Parathyroid adenoma (tissue), 2 donors: ENCODE measurements at regions not wholly inside any gene's neighbourhood (a gene's known extent, or its start where the extent isn't known, plus 50 kb on each side); places are given as distances from the start of the nearest gene placed in this dataset.

ENCODE experiments used
- H2AFZ ChIP-seq: fragments of 300-600 bp; sonication (generic); one replicate; pipeline ENCODE4 v1.7.0; 2017; ENCODE audit warnings: antibody characterized with exemption, mild to moderate bottlenecking
- H3K27ac ChIP-seq: fragments of 300-600 bp; sonication (generic); one replicate; pipeline ENCODE4 v1.7.0; 2017
- H3K27me3 ChIP-seq: fragments of 300-600 bp; sonication (generic); one replicate; pipeline ENCODE4 v1.7.0; 2017; ENCODE audit warnings: low read length; ENCODE audit not compliant: control insufficient read depth, insufficient read depth
- H3K36me3 ChIP-seq: fragments of 300-600 bp; sonication (generic); one replicate; pipeline ENCODE4 v1.7.0; 2017; ENCODE audit warnings: low read length; ENCODE audit not compliant: control insufficient read depth, insufficient read depth
- H3K4me1 ChIP-seq: fragments of 300-600 bp; sonication (generic); one replicate; pipeline ENCODE4 v1.7.0; 2017; ENCODE audit warnings: control low read depth
- H3K4me2 ChIP-seq: fragments of 300-600 bp; sonication (generic); one replicate; pipeline ENCODE4 v1.7.0; 2017; ENCODE audit warnings: low read length
- H3K4me3 ChIP-seq: fragments of 300-600 bp; sonication (generic); one replicate; pipeline ENCODE4 v1.7.0; 2017; ENCODE audit warnings: low read depth, low read length
- H3K79me2 ChIP-seq: fragments of 300-600 bp; sonication (generic); one replicate; pipeline ENCODE4 v1.7.0; 2017; ENCODE audit warnings: control low read depth
- H3K9ac ChIP-seq: fragments of 300-600 bp; sonication (generic); one replicate; pipeline ENCODE4 v1.7.0; 2017; ENCODE audit warnings: mild to moderate bottlenecking
- H3K9me3 ChIP-seq: fragments of 300-600 bp; sonication (generic); one replicate; pipeline ENCODE4 v1.7.0; 2017; ENCODE audit warnings: low read length; ENCODE audit not compliant: control insufficient read depth
- CTCF ChIP-seq: fragments of 300-600 bp; sonication (generic); IDR thresholded peaks from one replicate; pipeline ENCODE4 v1.7.0; 2017; ENCODE audit warnings: antibody characterized with exemption, mild to moderate bottlenecking
- donor health status: primary hyperparathyroidism.

GRCh38 chr3:61354604-61355003 is 103.4 kb upstream of the FHIT start:
- Histone ChIP-seq H2AFZ (no peak overlapping the region), H3K9me3 (no peaks in the 10 kb centered on the region), H3K27me3 (no peaks in the 10 kb centered on the region), H3K9ac (no peak overlapping the region), H3K79me2 (no peaks in the 10 kb centered on the region), H3K4me1 (no peaks in the 10 kb centered on the region), H3K4me3 (no peak overlapping the region), H3K4me2 (no peak overlapping the region), H3K27ac (no peak overlapping the region), H3K36me3 (no peaks in the 10 kb centered on the region)
- TF ChIP-seq CTCF: no peak

DNA sequence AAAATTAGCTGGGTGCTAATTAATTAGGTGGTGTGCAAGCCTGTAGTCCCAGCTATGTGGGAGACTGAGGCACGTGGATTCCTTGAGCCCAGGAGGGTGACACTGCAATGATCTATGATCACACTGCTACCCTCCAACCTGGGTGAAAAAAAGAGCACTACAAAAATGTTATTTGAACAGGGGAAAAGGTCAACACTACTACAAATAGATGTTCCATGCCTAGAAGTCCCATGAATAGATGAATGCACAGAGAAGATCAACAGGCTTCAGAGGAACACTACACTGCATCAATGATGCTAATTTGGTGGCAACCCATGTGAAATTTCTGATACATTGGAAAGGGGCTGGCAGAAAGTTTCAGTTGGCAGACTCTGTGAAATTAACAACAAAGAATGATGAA is 105.4 kb upstream of the FHIT start:
- H3K9me3 ChIP-seq: no peaks in the 10 kb centered on the region
- H3K27ac ChIP-seq: no peak overlapping the region
- H3K9ac ChIP-seq: no peak overlapping the region
- no peaks in the 10 kb centered on the region for H3K4me1 ChIP-seq
- no peak overlapping the region for H3K4me3 ChIP-seq
- TF ChIP-seq CTCF: no peak
- H3K4me2 ChIP-seq: no peak overlapping the region
- no peaks in the 10 kb centered on the region for H3K79me2 ChIP-seq
- no peaks in the 10 kb centered on the region for H3K27me3 ChIP-seq
- no peaks in the 10 kb centered on the region for H3K36me3 ChIP-seq
- no peak overlapping the region for H2AFZ ChIP-seq

DNA sequence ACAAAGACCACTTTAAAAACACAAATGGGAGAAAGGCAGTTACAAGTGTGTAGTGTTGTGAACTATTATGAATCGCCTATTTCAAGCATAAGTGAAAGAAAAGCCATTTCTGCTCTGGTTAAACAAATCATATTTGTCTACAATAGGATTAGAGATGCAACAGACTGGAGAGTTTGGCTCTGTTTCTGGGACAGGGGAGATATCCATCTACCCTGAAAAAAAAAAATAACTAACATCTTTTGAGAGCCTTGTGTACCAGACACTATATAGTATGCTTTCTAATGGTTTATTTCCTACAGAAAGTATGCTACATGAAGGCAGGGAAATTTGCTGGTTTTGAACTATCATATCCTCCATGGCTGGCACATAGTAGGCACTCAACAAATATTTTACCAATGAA is 106.7 kb upstream of the FHIT start:
- no peak for TF ChIP-seq CTCF
- H3K27ac ChIP-seq: no peak overlapping the region
- no peaks in the 10 kb centered on the region for H3K9me3 ChIP-seq
- no peaks in the 10 kb centered on the region for H3K36me3 ChIP-seq
- no peak overlapping the region for H3K4me3 ChIP-seq
- no peak overlapping the region for H3K9ac ChIP-seq
- no peak overlapping the region for H2AFZ ChIP-seq
- no peak overlapping the region for H3K4me2 ChIP-seq
- no peaks in the 10 kb centered on the region for H3K27me3 ChIP-seq
- no peaks in the 10 kb centered on the region for H3K79me2 ChIP-seq
- no peaks in the 10 kb centered on the region for H3K4me1 ChIP-seq

GRCh38 chr3:61358364-61358763 is 107.1 kb upstream of the FHIT start:
- no peak for TF ChIP-seq CTCF

GRCh38 chr3:61360297-61360965 is 109.2 kb upstream of the FHIT start:
- no peak overlapping the region for H3K4me2 ChIP-seq
- TF ChIP-seq CTCF: no peak

More at GRCh38 chr3:61358364-61358763, 107.1 kb upstream of the FHIT start:
- no peak overlapping the region for H3K4me3 ChIP-seq
- no peaks in the 10 kb centered on the region for H3K79me2 ChIP-seq
- H3K27ac ChIP-seq: no peak overlapping the region
- H3K36me3 ChIP-seq: no peaks in the 10 kb centered on the region
- H3K4me2 ChIP-seq: no peak overlapping the region
- H3K4me1 ChIP-seq: no peaks in the 10 kb centered on the region
- H3K27me3 ChIP-seq: no peaks in the 10 kb centered on the region
- H3K9ac ChIP-seq: no peak overlapping the region
- peak overlapping the region; percentile 45 for H2AFZ ChIP-seq
- no peaks in the 10 kb centered on the region for H3K9me3 ChIP-seq

More at GRCh38 chr3:61360297-61360965, 109.2 kb upstream of the FHIT start:
- Histone ChIP-seq H3K27ac (no peak overlapping the region), H3K79me2 (no peaks in the 10 kb centered on the region), H3K9ac (no peak overlapping the region), H3K4me1 (no peaks in the 10 kb centered on the region), H3K4me3 (no peak overlapping the region), H2AFZ (no peak overlapping the region), H3K36me3 (no peaks in the 10 kb centered on the region), H3K27me3 (no peaks in the 10 kb centered on the region), H3K9me3 (no peaks in the 10 kb centered on the region)
